ENCODE measurements at regions not wholly inside any gene's neighbourhood (a gene's known extent, or its start where the extent isn't known, plus 50 kb on each side); places are given as distances from the start of the nearest gene placed in this dataset.

DNA sequence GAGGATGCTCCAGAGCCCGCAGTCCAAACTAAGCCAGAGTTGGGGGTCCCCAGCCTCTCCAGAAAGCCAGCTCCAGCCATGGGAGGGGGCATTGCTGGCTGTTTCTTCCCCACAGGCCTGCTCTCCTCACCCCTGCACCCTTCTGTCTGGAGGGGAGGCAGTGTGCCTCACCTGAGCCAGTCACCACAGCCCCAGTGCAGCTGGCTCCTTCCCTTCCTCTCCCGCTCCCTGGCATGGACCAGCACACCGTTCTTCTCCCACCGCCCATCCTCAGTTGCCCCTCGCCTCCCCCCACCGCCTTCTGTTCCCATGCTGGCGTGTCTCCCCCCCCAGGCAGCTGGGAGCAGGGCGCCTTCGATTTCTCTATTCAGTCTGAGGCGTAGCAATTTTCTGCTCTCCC is 110.5 kb upstream of the THY1 start:
- Histone ChIP-seq H3K4me3 (ENCODE audit: low read length in 2 of 2) (no peak overlapping the region), H3K9me3 (ENCODE audit: control insufficient read depth in 1 of 2, low read length in 2 of 2) (no peaks in the 10 kb centered on the region), H3K27ac (ENCODE audit: low read depth, low read length) (no peak overlapping the region), H3K27me3 (ENCODE audit: insufficient read depth, low read length) (no peaks in the 10 kb centered on the region), H3K4me1 (ENCODE audit: insufficient read depth, low read length) (no peaks in the 10 kb centered on the region), H3K36me3 (ENCODE audit: insufficient read depth, low read length) (no peaks in the 10 kb centered on the region)
- H3K4me3 Mint-ChIP-seq, result no peak overlapping the region
- no peaks in the 10 kb centered on the region for H3K36me3 Mint-ChIP-seq
- peaks cover 0 to under 1% (median 0%) of the 10 kb centered on the region in 8 donors for H3K9me3 Mint-ChIP-seq
- CTCF ChIA-PET (ENCODE audit: partially characterized antibody), result interaction anchor here (1.0 to 2.9 kb wide), 5 partner anchors 9 to 27 kb away, joined by 3 to 13 read pairs (median 7); no protein-coding TSS in a partner anchor
- H3K27me3 Mint-ChIP-seq, result peaks cover 0 to 18% of the 10 kb centered on the region in 2 donors
- POLR2A ChIA-PET (ENCODE audit: partially characterized antibody), result no interaction called here
- H3K4me1 Mint-ChIP-seq, result peaks cover 0 to 2% (median 0%) of the 10 kb centered on the region in 4 donors
- DNase-seq, result no peak
- intact Hi-C loops (cut with micrococcal nuclease), result no loop called here
- H3K27ac Mint-ChIP-seq, result no peak overlapping the region

- Mint-ChIP-seq H3K27me3 (peaks cover 0 to 12% of the 10 kb centered on the region in 2 donors), H3K9me3 (peaks cover 0 to 2% (median 0%) of the 10 kb centered on the region in 8 donors), H3K4me1 (peaks cover 0 to 2% (median 0%) of the 10 kb centered on the region in 4 donors), H3K27ac (no peak overlapping the region), H3K36me3 (no peaks in the 10 kb centered on the region), H3K4me3 (no peak overlapping the region)
- Histone ChIP-seq H3K27ac (ENCODE audit: low read depth, low read length) (no peak overlapping the region), H3K27me3 (ENCODE audit: insufficient read depth, low read length) (no peaks in the 10 kb centered on the region), H3K4me3 (ENCODE audit: low read length in 2 of 2) (no peak overlapping the region), H3K9me3 (ENCODE audit: control insufficient read depth in 1 of 2, low read length in 2 of 2) (no peaks in the 10 kb centered on the region), H3K36me3 (ENCODE audit: insufficient read depth, low read length) (no peaks in the 10 kb centered on the region), H3K4me1 (ENCODE audit: insufficient read depth, low read length) (no peaks in the 10 kb centered on the region)
- ChIA-PET POLR2A (ENCODE audit: partially characterized antibody) (no interaction called here), CTCF (ENCODE audit: partially characterized antibody) (interaction anchor here (1.2 to 2.9 kb wide), 2 partner anchors 10 to 12 kb away, joined by 3 to 13 read pairs; no protein-coding TSS in a partner anchor)
- intact Hi-C loops (cut with micrococcal nuclease), result no loop called here
- DNase-seq, result no peak
These were observed 109.6 kb upstream of the THY1 start for GRCh38 chr11:119532551-119532950.

DNA sequence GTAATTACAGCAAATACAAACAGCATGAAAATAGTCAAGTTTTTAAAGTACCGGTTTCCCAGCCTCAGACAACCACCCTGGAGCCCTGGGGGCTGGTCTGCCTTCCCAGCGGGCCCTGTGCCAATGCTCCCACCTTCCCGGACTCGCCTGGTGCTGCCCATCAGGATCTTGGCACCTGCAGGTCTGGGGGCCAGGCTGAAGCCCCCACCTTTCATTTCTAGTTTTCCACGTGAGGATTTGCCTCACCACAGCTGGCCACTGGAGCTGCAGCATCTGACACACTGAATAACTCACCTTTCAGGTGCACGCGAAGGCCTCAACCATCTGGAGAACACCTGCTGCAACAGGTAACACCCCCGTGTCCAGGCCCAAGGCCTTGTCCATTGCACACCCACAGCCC is 108.7 kb upstream of the THY1 start:
- Mint-ChIP-seq H3K4me1 (peaks cover 0 to 2% (median 0%) of the 10 kb centered on the region in 4 donors), H3K27ac (no peak overlapping the region), H3K9me3 (peaks cover 0 to 2% (median 0%) of the 10 kb centered on the region in 8 donors), H3K36me3 (no peaks in the 10 kb centered on the region), H3K4me3 (no peak overlapping the region), H3K27me3 (peaks cover 0 to 10% of the 10 kb centered on the region in 2 donors)
- DNase-seq, result no peak
- intact Hi-C loops (cut with micrococcal nuclease), result no loop called here
- no peak overlapping the region for H3K27ac ChIP-seq (ENCODE audit: low read depth, low read length)
- H3K4me3 ChIP-seq (ENCODE audit: low read length in 2 of 2), result no peak overlapping the region
- H3K36me3 ChIP-seq (ENCODE audit: insufficient read depth, low read length), result no peaks in the 10 kb centered on the region
- no peaks in the 10 kb centered on the region for H3K27me3 ChIP-seq (ENCODE audit: insufficient read depth, low read length)
- H3K4me1 ChIP-seq (ENCODE audit: insufficient read depth, low read length), result no peaks in the 10 kb centered on the region
- H3K9me3 ChIP-seq (ENCODE audit: control insufficient read depth in 1 of 2, low read length in 2 of 2), result no peaks in the 10 kb centered on the region
- CTCF ChIA-PET (ENCODE audit: partially characterized antibody), result interaction anchor here (1.2 to 2.9 kb wide), 2 partner anchors 11 kb away, joined by 3 to 13 read pairs; no protein-coding TSS in a partner anchor
- POLR2A ChIA-PET (ENCODE audit: partially characterized antibody), result no interaction called here

GRCh38 chr11:119531056-119531455 is 108.1 kb upstream of the THY1 start:
- Mint-ChIP-seq H3K36me3 (no peaks in the 10 kb centered on the region), H3K4me1 (peaks cover 0 to 2% (median 0%) of the 10 kb centered on the region in 4 donors), H3K27me3 (peaks cover 0 to 5% of the 10 kb centered on the region in 2 donors), H3K9me3 (peaks cover 0 to 2% (median 0%) of the 10 kb centered on the region in 8 donors), H3K4me3 (no peak overlapping the region), H3K27ac (no peak overlapping the region)
- Histone ChIP-seq H3K4me3 (ENCODE audit: low read length in 2 of 2) (no peak overlapping the region), H3K27me3 (ENCODE audit: insufficient read depth, low read length) (no peaks in the 10 kb centered on the region), H3K4me1 (ENCODE audit: insufficient read depth, low read length) (no peaks in the 10 kb centered on the region), H3K36me3 (ENCODE audit: insufficient read depth, low read length) (no peaks in the 10 kb centered on the region), H3K9me3 (ENCODE audit: control insufficient read depth in 1 of 2, low read length in 2 of 2) (no peaks in the 10 kb centered on the region), H3K27ac (ENCODE audit: low read depth, low read length) (no peak overlapping the region)
- CTCF ChIA-PET (ENCODE audit: partially characterized antibody), result no interaction called here
- no peak for DNase-seq
- POLR2A ChIA-PET (ENCODE audit: partially characterized antibody), result no interaction called here
- intact Hi-C loops (cut with micrococcal nuclease), result no loop called here

GRCh38 chr11:119530509-119530908 is 107.5 kb upstream of the THY1 start:
- no peaks in the 10 kb centered on the region for H3K9me3 ChIP-seq (ENCODE audit: control insufficient read depth in 1 of 2, low read length in 2 of 2)
- Mint-ChIP-seq H3K27me3 (peaks cover 0 to 8% of the 10 kb centered on the region in 2 donors), H3K4me3 (no peak overlapping the region), H3K36me3 (no peaks in the 10 kb centered on the region), H3K27ac (no peak overlapping the region), H3K4me1 (peaks cover 0 to 2% (median 0%) of the 10 kb centered on the region in 4 donors), H3K9me3 (peaks cover 0 to 2% (median 0%) of the 10 kb centered on the region in 8 donors)
- no peaks in the 10 kb centered on the region for H3K36me3 ChIP-seq (ENCODE audit: insufficient read depth, low read length)
- no peak overlapping the region for H3K27ac ChIP-seq (ENCODE audit: low read depth, low read length)
- H3K4me3 ChIP-seq (ENCODE audit: low read length in 2 of 2), result no peak overlapping the region
- ChIA-PET POLR2A (ENCODE audit: partially characterized antibody) (no interaction called here), CTCF (ENCODE audit: partially characterized antibody) (no interaction called here)
- H3K4me1 ChIP-seq (ENCODE audit: insufficient read depth, low read length), result no peaks in the 10 kb centered on the region
- H3K27me3 ChIP-seq (ENCODE audit: insufficient read depth, low read length), result no peaks in the 10 kb centered on the region
- intact Hi-C loops (cut with micrococcal nuclease), result no loop called here
- no peak for DNase-seq

DNA sequence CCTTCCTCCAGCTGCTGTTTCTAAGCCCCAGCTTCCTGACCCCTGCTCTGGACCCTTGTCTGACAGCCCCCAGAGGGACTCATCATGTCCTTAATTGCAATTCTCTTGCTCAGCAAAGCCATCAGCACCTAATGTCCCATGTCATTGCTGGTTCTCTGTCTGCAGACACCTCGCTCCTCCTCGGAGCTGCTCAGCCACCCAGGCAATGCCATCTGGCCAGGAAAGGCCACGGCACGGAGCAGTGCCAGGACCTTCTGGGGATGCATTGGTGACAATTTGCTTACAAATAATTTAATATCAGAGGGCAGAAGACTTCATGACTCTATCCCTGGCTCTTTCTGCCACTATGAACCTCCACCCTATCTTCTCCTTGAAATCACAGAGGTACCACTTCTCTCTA is 107.0 kb upstream of the THY1 start:
- peaks cover 0 to 2% (median 0%) of the 10 kb centered on the region in 4 donors for H3K4me1 Mint-ChIP-seq
- CTCF ChIA-PET (ENCODE audit: partially characterized antibody), result interaction anchor here (3.0 kb wide), 1 partner anchor 8 kb away, joined by 10 read pairs; no protein-coding TSS in a partner anchor
- peaks cover 0 to 10% of the 10 kb centered on the region in 2 donors for H3K27me3 Mint-ChIP-seq
- DNase-seq, result no peak
- no peaks in the 10 kb centered on the region for H3K36me3 Mint-ChIP-seq
- no peak overlapping the region for H3K27ac Mint-ChIP-seq
- Histone ChIP-seq H3K4me1 (ENCODE audit: insufficient read depth, low read length) (no peaks in the 10 kb centered on the region), H3K4me3 (ENCODE audit: low read length in 2 of 2) (no peak overlapping the region), H3K27me3 (ENCODE audit: insufficient read depth, low read length) (no peaks in the 10 kb centered on the region), H3K27ac (ENCODE audit: low read depth, low read length) (no peak overlapping the region), H3K9me3 (ENCODE audit: control insufficient read depth in 1 of 2, low read length in 2 of 2) (no peaks in the 10 kb centered on the region), H3K36me3 (ENCODE audit: insufficient read depth, low read length) (no peaks in the 10 kb centered on the region)
- H3K9me3 Mint-ChIP-seq, result peaks cover 0 to 2% (median 0%) of the 10 kb centered on the region in 8 donors
- POLR2A ChIA-PET (ENCODE audit: partially characterized antibody), result no interaction called here
- H3K4me3 Mint-ChIP-seq, result no peak overlapping the region
- intact Hi-C loops (cut with micrococcal nuclease), result no loop called here

- H3K27me3 ChIP-seq (ENCODE audit: insufficient read depth, low read length), result no peaks in the 10 kb centered on the region
- intact Hi-C loops (cut with micrococcal nuclease), result no loop called here
- H3K36me3 Mint-ChIP-seq, result no peaks in the 10 kb centered on the region
- no peaks in the 10 kb centered on the region for H3K36me3 ChIP-seq (ENCODE audit: insufficient read depth, low read length)
- peaks cover 0 to 2% (median 0%) of the 10 kb centered on the region in 4 donors for H3K4me1 Mint-ChIP-seq
- H3K4me3 Mint-ChIP-seq, result no peak overlapping the region
- H3K9me3 ChIP-seq (ENCODE audit: control insufficient read depth in 1 of 2, low read length in 2 of 2), result no peaks in the 10 kb centered on the region
- H3K9me3 Mint-ChIP-seq, result peaks cover 0 to 2% (median 0%) of the 10 kb centered on the region in 8 donors
- ChIA-PET CTCF (ENCODE audit: partially characterized antibody) (interaction anchor here (3.0 kb wide), 1 partner anchor 9 kb away, joined by 10 read pairs; no protein-coding TSS in a partner anchor), POLR2A (ENCODE audit: partially characterized antibody) (no interaction called here)
- DNase-seq, result no peak
- peaks cover 0 to 13% of the 10 kb centered on the region in 2 donors for H3K27me3 Mint-ChIP-seq
- H3K27ac ChIP-seq (ENCODE audit: low read depth, low read length), result no peak overlapping the region
- H3K27ac Mint-ChIP-seq, result no peak overlapping the region
- H3K4me1 ChIP-seq (ENCODE audit: insufficient read depth, low read length), result no peaks in the 10 kb centered on the region
- H3K4me3 ChIP-seq (ENCODE audit: low read length in 2 of 2), result no peak overlapping the region
These were observed 106.3 kb upstream of the THY1 start for GRCh38 chr11:119529063-119529845.

Measured in CD4-positive, alpha-beta memory T cell (primary cell).